Neural progenitor cell (in vitro differentiated cells): ENCODE measurements at regions not wholly inside any gene's neighbourhood (a gene's known extent, or its start where the extent isn't known, plus 50 kb on each side); places are given as distances from the start of the nearest gene placed in this dataset.

Experiments used
- DNase-seq: peaks from one replicate; pipeline ENCODE4 v3.0.0-alpha.2; 2016; ENCODE audit warnings: low spot score
- H2AFZ ChIP-seq: fragments of 200-600 bp; sonication (generic); replicated peaks from 2 replicates; pipeline ENCODE4 v1.6.1; 2016; ENCODE audit warnings: antibody characterized with exemption
- H3F3A ChIP-seq: fragments of 200-600 bp; sonication (generic); 2 replicates; pipeline ENCODE4 v1.6.1; 2016; ENCODE audit warnings: antibody characterized with exemption, low read depth
- H3K27ac ChIP-seq: fragments of 200-600 bp; sonication (generic); 2 replicates; pipeline ENCODE4 v1.5.1; 2016; ENCODE audit warnings: mild to moderate bottlenecking
- H3K27me3 ChIP-seq: fragments of 200-600 bp; sonication (generic); 2 replicates; pipeline ENCODE4 v1.6.1; 2016; ENCODE audit warnings: mild to moderate bottlenecking, moderate library complexity
- H3K36me3 ChIP-seq: fragments of 200-600 bp; sonication (generic); 2 replicates; pipeline ENCODE4 v1.5.1; 2016
- H3K4me1 ChIP-seq: fragments of 200-600 bp; sonication (generic); 2 replicates; pipeline ENCODE4 v1.6.1; 2016; ENCODE audit warnings: mixed run types
- H3K4me2 ChIP-seq: fragments of 200-600 bp; sonication (generic); 2 replicates; pipeline ENCODE4 v1.6.1; 2016
- H3K4me3 ChIP-seq: fragments of 200-600 bp; sonication (generic); 2 replicates; pipeline ENCODE4 v1.5.1; 2016
- H3K79me2 ChIP-seq: fragments of 200-600 bp; sonication (generic); 2 replicates; pipeline ENCODE4 v1.6.1; 2016; ENCODE audit warnings: low read depth
- H3K9ac ChIP-seq: fragments of 200-600 bp; sonication (generic); 2 replicates; pipeline ENCODE4 v1.6.1; 2016
- H3K9me3 ChIP-seq: fragments of 200-600 bp; sonication (generic); 2 replicates; pipeline ENCODE4 v1.5.1; 2016; ENCODE audit warnings: low read depth
- H4K20me1 ChIP-seq: fragments of 200-600 bp; sonication (generic); 2 replicates; pipeline ENCODE4 v1.6.1; 2016; ENCODE audit warnings: low read depth
- H3K27ac Mint-ChIP-seq: 3 replicates; pipeline ENCODE4 v1.8.0; 2021; ENCODE audit warnings: mixed read lengths
- H3K27me3 Mint-ChIP-seq: 2 replicates; pipeline ENCODE4 v1.8.0; 2022; ENCODE audit warnings: low read depth, mild to moderate bottlenecking, inconsistent platforms, moderate library complexity, mixed read lengths; ENCODE audit not compliant: insufficient read depth
- H3K36me3 Mint-ChIP-seq: 3 replicates; pipeline ENCODE4 v1.8.0; 2021; ENCODE audit warnings: mixed read lengths
- H3K4me1 Mint-ChIP-seq: 3 replicates; pipeline ENCODE4 v1.8.0; 2021; ENCODE audit warnings: mixed read lengths
- H3K4me3 Mint-ChIP-seq: 3 replicates; pipeline ENCODE4 v1.8.0; 2021; ENCODE audit warnings: mild to moderate bottlenecking, moderate library complexity, mixed read lengths
- H3K9me3 Mint-ChIP-seq: 3 replicates; pipeline ENCODE4 v1.8.0; 2020; ENCODE audit warnings: mixed read lengths
- CTCF ChIP-seq: fragments of 200-600 bp; sonication (generic); IDR thresholded peaks from 2 replicates; pipeline ENCODE4 v1.5.1; 2017; ENCODE audit warnings: antibody characterized with exemption, mild to moderate bottlenecking
- EZH2 ChIP-seq: fragments of 200-600 bp; sonication (generic); IDR thresholded peaks from 2 replicates; pipeline ENCODE4 v1.6.1; 2017; ENCODE audit warnings: antibody characterized with exemption, mild to moderate bottlenecking, moderate library complexity
- EZH2phosphoT487 ChIP-seq: fragments of 200-600 bp; sonication (generic); IDR thresholded peaks from 2 replicates; pipeline ENCODE4 v1.6.1; 2017; ENCODE audit warnings: antibody characterized with exemption

- Mint-ChIP-seq H3K4me3 (no peak overlapping the region), H3K27me3 (no peaks in the 10 kb centered on the region), H3K36me3 (no peaks in the 10 kb centered on the region), H3K27ac (no peak overlapping the region), H3K9me3 (no peaks in the 10 kb centered on the region), H3K4me1 (peaks cover 3% of the 10 kb centered on the region)
- no peak for TF ChIP-seq EZH2phosphoT487
- no peak for TF ChIP-seq EZH2
- no peak for TF ChIP-seq CTCF
- Histone ChIP-seq H3K4me3 (no peak overlapping the region), H2AFZ (no peak overlapping the region), H3F3A (no peaks in the 10 kb centered on the region), H3K27ac (no peak overlapping the region), H3K9me3 (no peaks in the 10 kb centered on the region), H3K27me3 (no peaks in the 10 kb centered on the region), H3K9ac (no peak overlapping the region), H3K4me1 (no peaks in the 10 kb centered on the region), H3K4me2 (no peak overlapping the region), H4K20me1 (no peaks in the 10 kb centered on the region), H3K79me2 (no peaks in the 10 kb centered on the region), H3K36me3 (no peaks in the 10 kb centered on the region)
- DNase-seq: no peak
Measured at GRCh38 chr2:198756166-198756565, 701.6 kb downstream of the SATB2 start.

- no peaks in the 10 kb centered on the region for H3K4me1 ChIP-seq
- H3K4me2 ChIP-seq: no peak overlapping the region
- H3K9me3 ChIP-seq: no peaks in the 10 kb centered on the region
- no peak overlapping the region for H3K27ac Mint-ChIP-seq
- H3K27ac ChIP-seq: no peak overlapping the region
- no peaks in the 10 kb centered on the region for H3K36me3 ChIP-seq
- H3K36me3 Mint-ChIP-seq: no peaks in the 10 kb centered on the region
- H3K79me2 ChIP-seq: no peaks in the 10 kb centered on the region
- DNase-seq: no peak
- no peak overlapping the region for H2AFZ ChIP-seq
- H3K4me3 Mint-ChIP-seq: no peak overlapping the region
- no peaks in the 10 kb centered on the region for H4K20me1 ChIP-seq
- H3K9me3 Mint-ChIP-seq: no peaks in the 10 kb centered on the region
- no peaks in the 10 kb centered on the region for H3F3A ChIP-seq
- no peak overlapping the region for H3K4me3 ChIP-seq
- no peaks in the 10 kb centered on the region for H3K27me3 ChIP-seq
- H3K4me1 Mint-ChIP-seq: no peaks in the 10 kb centered on the region
- no peak overlapping the region for H3K9ac ChIP-seq
- TF ChIP-seq EZH2phosphoT487 (no peak), EZH2 (no peak), CTCF (no peak)
- H3K27me3 Mint-ChIP-seq: no peaks in the 10 kb centered on the region
Measured at GRCh38 chr2:198753101-198753500, 704.6 kb downstream of the SATB2 start.

DNA sequence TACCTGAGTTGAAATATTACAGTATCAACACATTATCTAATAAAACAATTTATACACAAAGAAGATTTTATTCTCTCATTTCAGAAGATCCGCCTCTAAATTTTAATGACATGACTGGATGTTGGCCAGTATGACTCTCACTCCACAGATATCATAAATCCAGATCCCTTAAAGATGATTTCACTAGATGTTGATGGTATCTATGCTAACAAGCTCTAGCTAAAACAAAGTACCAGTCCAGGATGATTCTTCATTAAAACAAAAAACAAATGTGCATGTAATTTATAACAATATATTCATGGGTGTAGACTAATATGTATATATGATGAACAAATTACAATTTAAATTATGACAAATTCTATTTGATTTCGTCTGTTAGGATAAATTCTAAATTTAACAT lies 708.4 kb downstream of the SATB2 start:
- H3K79me2 ChIP-seq: no peaks in the 10 kb centered on the region
- H3K4me2 ChIP-seq: no peak overlapping the region
- no peaks in the 10 kb centered on the region for H3K4me1 ChIP-seq
- H3K36me3 ChIP-seq: no peaks in the 10 kb centered on the region
- H3K9ac ChIP-seq: no peak overlapping the region
- no peaks in the 10 kb centered on the region for H3K9me3 ChIP-seq
- Mint-ChIP-seq H3K4me3 (no peak overlapping the region), H3K27me3 (no peaks in the 10 kb centered on the region), H3K27ac (no peak overlapping the region), H3K36me3 (no peaks in the 10 kb centered on the region), H3K4me1 (peaks cover 2% of the 10 kb centered on the region), H3K9me3 (no peaks in the 10 kb centered on the region)
- no peak overlapping the region for H2AFZ ChIP-seq
- no peaks in the 10 kb centered on the region for H3F3A ChIP-seq
- H3K4me3 ChIP-seq: no peak overlapping the region
- no peak for TF ChIP-seq EZH2
- no peak for TF ChIP-seq CTCF
- no peak for TF ChIP-seq EZH2phosphoT487
- H4K20me1 ChIP-seq: no peaks in the 10 kb centered on the region
- DNase-seq: no peak
- H3K27me3 ChIP-seq: no peaks in the 10 kb centered on the region
- H3K27ac ChIP-seq: no peak overlapping the region
